Cerebellar nuclear complex (tissue), 1 donor: ENCODE measurements at regions not wholly inside any gene's neighbourhood (a gene's known extent, or its start where the extent isn't known, plus 50 kb on each side); places are given as distances from the start of the nearest gene placed in this dataset.
A peak's percentile ranks its signal among the peaks of the same experiment; 100 is the strongest.
"Not testable (repeated sequence)": the region's sequence is repeated elsewhere in the genome, so short reads cannot be mapped to it uniquely, and the experiment has no call there.

Experiments used
- DNase-seq, 2 experiments: peaks; one replicate each; lab custom pipeline; 2025; lab: John Stamatoyannopoulos, UW

- no peak for DNase-seq
Observed at GRCh38 chr4:97104006-97104405, 1039.3 kb downstream of the STPG2 start.

DNA sequence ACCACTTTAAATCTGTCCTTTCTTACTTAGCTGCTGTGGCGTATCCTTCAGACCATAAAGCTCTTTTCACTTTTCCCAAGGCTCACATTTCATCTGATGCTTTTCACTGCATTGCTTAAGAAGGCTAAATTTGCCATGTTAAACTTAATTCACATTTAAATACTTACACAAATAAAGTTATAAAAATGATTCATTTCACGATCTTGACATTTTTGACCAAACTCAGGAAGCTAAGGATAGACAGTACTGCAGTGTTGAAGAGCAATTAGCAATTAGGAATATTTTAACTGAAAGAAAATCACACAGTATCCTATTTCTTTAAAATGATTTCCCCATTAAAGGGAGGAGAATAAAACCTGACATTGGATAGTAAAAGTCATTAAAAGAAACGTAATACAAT is 1038.6 kb downstream of the STPG2 start:
- no peak for DNase-seq

DNA sequence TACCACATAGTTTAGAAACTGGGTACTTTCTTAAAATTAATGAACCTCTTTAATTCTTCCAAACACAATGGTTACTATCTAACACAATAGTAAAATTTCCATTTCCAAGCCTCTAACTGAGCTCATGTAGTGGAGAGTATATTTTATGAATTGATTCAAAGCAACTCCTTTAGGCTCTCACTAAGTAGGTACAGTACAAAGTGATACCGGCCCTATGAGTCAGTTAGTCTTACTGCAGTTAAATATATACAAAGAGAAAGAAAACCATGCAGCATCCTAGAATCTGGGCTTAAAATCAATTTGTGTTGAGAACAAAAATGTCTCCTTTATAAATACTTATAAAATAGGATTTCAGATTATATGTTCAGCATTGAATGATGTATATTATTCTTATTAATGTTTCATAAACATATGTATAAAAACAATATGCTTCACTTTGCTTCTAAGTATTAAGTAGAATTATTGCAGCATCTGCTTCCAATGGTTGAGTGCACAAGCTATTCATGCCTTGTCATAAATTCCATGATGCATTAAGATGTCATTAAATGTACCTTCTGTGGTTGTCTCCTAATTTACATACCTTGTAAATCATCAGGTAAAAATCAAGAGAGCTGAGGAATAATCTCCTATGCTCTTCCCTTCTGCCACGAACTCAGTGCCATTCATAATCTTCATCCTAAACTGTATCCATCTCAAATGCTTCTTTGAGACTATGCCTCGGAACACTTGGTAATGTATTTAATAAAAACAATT is 1037.8 kb downstream of the STPG2 start:
- no peak for DNase-seq

- DNase-seq, result peak; percentile 33 to 57
Observed at GRCh38 chr4:97106161-97106560, 1037.1 kb downstream of the STPG2 start.

DNA sequence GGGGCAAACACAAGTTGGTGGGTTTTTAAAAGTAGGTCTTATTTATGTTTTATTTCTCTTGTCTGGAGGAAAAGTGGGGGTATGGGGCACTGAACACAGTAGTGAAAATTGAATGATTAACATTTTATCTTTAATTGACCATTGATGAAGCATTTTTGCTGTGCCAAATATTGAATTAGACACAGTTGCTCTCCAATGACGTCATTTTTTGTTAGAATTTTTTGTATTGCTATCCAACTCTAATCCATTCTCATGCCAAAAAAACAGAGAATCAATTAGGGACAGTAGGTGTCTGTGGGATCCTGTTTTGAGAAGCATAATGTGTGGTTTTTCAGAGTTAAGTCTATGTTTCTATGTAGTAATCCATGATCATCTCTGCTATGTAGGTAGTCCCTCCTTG is 1032.8 kb downstream of the STPG2 start:
- no peak for DNase-seq

DNA sequence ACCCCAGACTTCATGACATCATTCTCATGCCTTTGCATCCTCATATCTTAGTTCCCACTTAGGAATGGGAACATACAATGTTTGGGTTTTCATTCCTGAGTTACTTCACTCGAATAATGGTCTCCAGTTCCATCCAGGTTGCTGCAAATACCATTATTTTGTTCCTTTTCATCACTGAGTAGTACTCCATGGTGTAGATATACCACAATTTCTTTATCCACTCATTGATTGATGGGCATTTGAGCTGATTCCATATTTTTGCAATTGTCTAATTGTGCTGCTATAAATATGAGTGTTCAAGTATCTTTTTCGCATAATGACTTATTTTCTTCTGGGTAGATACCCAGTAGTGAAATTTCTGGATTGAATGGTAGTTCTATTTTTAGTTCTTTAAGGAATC is 1026.8 kb downstream of the STPG2 start:
- DNase-seq, result no peak

DNA sequence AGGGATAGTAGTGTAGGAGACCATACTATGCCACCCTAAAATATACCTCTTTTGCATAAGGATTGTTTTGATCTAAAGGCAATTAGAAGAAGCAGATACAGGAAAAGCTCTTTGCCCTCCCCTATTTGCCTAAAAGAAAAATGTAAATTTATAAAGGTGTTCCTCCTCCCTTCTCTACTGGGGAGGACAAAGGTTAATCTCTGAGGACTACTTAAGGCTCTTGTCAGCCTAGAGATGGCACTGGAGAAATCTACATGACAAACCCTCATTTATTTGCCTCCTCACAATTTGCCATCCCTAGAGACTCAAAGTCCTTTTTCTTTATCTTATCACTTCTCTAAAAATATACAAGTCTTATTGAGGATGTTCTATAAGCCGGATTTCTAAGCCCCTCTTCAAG is 1021.8 kb downstream of the STPG2 start:
- no peak for DNase-seq

DNA sequence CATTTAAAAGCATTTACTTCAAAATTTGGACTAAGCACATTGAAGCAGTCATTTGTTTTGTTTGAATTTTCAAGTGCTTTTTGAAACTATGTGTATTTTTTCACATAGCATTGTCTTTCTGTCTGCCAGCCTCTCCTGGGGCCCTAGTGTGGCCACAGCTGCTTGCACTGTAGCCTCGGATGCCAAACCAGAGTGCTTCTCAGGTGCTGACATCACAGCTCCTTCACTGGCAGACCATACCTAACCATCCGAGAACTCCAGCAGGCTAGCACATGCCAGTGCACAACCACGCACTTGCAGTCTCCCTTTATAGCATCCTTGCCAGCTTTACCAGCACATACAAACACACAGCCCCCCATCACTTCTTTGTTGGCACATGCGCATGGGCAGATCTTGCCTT is 1019.7 kb downstream of the STPG2 start:
- DNase-seq, result no peak

DNA sequence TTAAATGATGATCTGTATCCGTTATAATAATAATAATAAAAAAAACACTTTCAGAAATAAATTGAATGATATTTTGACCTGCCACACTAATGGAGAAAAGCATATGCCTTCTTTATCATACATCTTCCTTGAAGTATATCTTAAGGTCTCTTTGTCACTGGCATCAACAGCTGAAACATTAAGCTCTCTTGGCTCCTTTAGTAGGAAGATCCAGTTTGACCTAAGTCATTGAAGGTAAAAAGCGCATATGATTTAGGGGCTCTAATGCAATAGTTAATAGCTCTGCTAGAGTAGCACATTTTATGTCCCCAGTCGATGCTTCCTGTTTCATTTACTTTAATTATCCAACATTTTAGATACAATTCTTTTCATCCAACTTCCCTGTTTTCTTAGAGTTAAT is 1010.8 kb downstream of the STPG2 start:
- DNase-seq, result no peak

- no peak for DNase-seq
Observed at GRCh38 chr4:97134456-97134855, 1008.8 kb downstream of the STPG2 start.

DNA sequence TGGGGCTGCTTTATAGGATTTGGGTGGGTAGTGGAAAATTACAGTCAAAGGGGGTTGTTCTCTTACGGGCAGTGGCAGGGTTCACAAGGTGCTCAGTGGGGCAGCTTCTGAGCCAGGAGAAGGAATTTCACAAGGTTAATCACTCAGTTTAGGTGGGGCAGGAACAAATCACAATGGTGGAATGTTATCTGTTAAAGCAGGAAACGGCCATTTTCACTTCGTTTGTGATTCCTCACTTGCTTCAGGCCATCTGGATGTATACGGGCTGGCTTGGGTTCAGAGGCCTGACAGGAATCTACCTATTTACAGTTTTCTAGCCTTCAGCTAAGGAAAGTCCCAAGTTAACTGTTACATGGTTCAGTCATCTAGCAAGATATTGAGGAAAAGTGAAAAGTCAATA is 1003.5 kb downstream of the STPG2 start:
- DNase-seq, result no peak

GRCh38 chr4:97140545-97140944 is 1002.7 kb downstream of the STPG2 start:
- DNase-seq, result no peak

- DNase-seq, result not testable (repeated sequence)
Observed at GRCh38 chr4:97141332-97141731, 1001.9 kb downstream of the STPG2 start.

GRCh38 chr4:97142410-97142809 is 1000.9 kb downstream of the STPG2 start:
- DNase-seq, result no peak

- no peak for DNase-seq
Observed at GRCh38 chr4:97142893-97143292, 1000.4 kb downstream of the STPG2 start.

GRCh38 chr4:97144199-97144598 is 999.1 kb downstream of the STPG2 start:
- DNase-seq, result no peak

- DNase-seq, result no peak
Observed at GRCh38 chr4:97150966-97151365, 992.3 kb downstream of the STPG2 start.

DNA sequence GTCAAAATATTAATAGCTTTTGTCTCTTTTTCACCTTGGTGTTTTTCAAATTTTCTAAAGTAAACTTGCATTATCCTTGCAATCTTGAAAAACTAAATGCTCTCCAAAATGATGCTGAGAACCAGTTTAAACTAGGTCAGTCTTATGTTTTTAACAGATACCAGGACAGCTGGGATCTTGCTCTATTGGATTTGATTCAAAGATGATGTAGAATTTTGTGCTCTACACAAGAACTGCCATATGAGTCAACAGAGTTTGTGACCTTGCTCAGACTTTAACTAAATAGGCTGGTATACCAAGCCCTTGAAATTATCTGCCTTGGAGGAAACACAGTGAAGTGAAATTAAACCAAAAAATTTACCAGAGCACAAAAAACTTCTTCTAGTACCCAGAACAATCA is 991.1 kb downstream of the STPG2 start:
- DNase-seq, result peak in 1 of 2 experiments; percentile 67

DNA sequence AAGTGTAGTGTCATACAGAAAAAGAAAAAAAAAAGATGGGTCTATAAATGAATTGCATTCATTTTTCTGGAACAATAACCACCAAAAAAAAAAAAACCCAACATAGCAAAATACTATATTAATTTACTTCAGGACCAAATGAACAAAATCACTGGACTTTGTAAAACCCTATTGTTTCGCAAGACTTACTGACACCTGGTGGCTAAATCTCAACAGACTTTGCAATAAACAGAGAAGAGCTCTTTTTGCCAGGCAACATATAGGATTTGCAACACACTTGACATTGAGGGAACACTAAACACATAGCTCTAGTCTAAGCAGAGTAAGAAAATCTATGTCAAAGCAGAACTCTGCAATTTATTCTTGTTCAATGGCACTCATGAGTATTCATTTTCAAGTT is 990.2 kb downstream of the STPG2 start:
- DNase-seq, result no peak

GRCh38 chr4:97159625-97160024 is 983.7 kb downstream of the STPG2 start:
- no peak for DNase-seq

- DNase-seq, result no peak
Observed at GRCh38 chr4:97185233-97185632, 958.0 kb downstream of the STPG2 start.

DNA sequence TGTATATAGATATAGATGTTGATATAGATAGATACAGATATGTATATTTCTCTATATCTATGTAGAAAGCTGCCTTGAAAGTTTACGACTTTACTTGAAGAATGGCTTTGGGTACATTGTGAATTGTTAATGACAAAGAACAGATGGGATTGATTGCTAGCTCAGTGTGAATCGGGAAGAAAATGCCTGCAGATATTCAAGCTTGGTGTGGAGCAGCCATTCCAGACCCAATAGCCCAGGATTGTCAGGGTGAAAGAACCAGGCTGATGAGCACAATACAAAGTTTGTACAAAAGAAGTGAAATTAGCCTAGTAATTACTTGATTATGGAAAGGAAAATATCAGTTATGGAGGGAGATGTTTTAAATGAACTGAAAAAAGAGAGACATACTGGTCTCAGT is 946.2 kb downstream of the STPG2 start:
- DNase-seq, result no peak

DNA sequence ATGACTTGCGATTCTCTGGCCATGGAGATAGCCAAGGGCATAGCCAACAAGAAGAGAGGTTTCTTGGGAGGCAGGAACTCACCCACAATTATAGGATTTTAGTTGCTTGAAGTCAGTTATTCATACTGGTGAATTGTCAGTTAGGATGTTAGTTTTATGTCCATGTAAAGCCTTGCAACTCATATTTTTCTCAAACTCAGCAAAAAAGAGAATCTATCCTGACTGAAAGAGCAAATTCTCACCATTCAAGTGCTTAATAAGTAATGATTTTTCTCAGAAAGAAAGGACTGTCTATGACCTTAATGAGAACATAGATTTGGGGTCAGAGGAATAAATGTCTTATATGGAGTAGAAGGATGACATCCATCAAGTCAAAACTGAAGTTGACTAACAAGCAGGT is 934.5 kb downstream of the STPG2 start:
- DNase-seq, result no peak

- peak; percentile 94 to 96 for DNase-seq
Observed at GRCh38 chr4:97215409-97215941, 927.8 kb downstream of the STPG2 start.
